Vagina (tissue), 2 donors: ENCODE measurements at regions not wholly inside any gene's neighbourhood (a gene's known extent, or its start where the extent isn't known, plus 50 kb on each side); places are given as distances from the start of the nearest gene placed in this dataset.
A peak's percentile ranks its signal among the peaks of the same experiment; 100 is the strongest.

Source experiments
- DNase-seq, 2 donors: peaks; one replicate each; pipeline ENCODE4 v3.0.0-alpha.2; 2017; ENCODE audit errors: extremely low spot score in 2 of 2
- H3K27ac ChIP-seq: fragments of 200-600 bp; sonication (generic); one replicate; pipeline ENCODE4 v1.5.1; 2019
- H3K27me3 ChIP-seq: fragments of 200-600 bp; sonication (generic); one replicate; pipeline ENCODE4 v1.5.1; 2019
- H3K36me3 ChIP-seq, 2 donors: fragments of 200-600 bp; sonication (generic); one replicate each; pipeline ENCODE4 v1.5.1; 2017 to 2019
- H3K4me1 ChIP-seq: fragments of 200-600 bp; sonication (generic); one replicate; pipeline ENCODE4 v1.5.1; 2019
- H3K4me3 ChIP-seq, 2 donors: fragments of 200-600 bp; sonication (generic); 1 replicate in 1 of 2; 2 replicates in 1 of 2; pipeline ENCODE4 v1.5.1; 2016 to 2019
- H3K9me3 ChIP-seq: fragments of 200-600 bp; sonication (generic); one replicate; pipeline ENCODE4 v1.5.1; 2019
- CTCF ChIP-seq, 3 experiments: fragments of 450-650 bp in 2 of 3; fragments of 200-600 bp in 1 of 3; sonication (generic) in 1 of 3; IDR thresholded peaks; one replicate each; pipeline ENCODE4 v1.5.1; 2017 to 2019; ENCODE audit warnings: antibody characterized with exemption in 3 of 3, mild to moderate bottlenecking in 2 of 3, moderate library complexity in 2 of 3
- POLR2A ChIP-seq, 2 donors: fragments of 450-650 bp; IDR thresholded peaks; one replicate each; pipeline ENCODE4 v1.6.1; 2017; ENCODE audit warnings: antibody characterized with exemption in 2 of 2, mild to moderate bottlenecking in 2 of 2, moderate library complexity in 2 of 2
- POLR2AphosphoS5 ChIP-seq, 2 donors: sonication (generic); formaldehyde crosslinking; IDR thresholded peaks; one replicate each; pipeline ENCODE4 v1.9.0; 2017; ENCODE audit warnings: antibody characterized with exemption in 2 of 2, mild to moderate bottlenecking in 2 of 2, low read depth in 1 of 2; ENCODE audit not compliant: insufficient read depth in 1 of 2
- intact Hi-C: fragments of 100-400 bp; cut with DNase I; formaldehyde crosslinking; loops from one replicate; pipeline ENCODE4 v1.15.1; 2023

- peak overlapping the region; percentile 51 for H3K27ac ChIP-seq
- H3K4me1 ChIP-seq: peaks cover 12% of the 10 kb centered on the region
- intact Hi-C loops: no loop called here
- peak; percentile 42 to 52 for TF ChIP-seq POLR2AphosphoS5 (IDR thresholded peaks at IDR 0.05; ENCODE audit: insufficient read depth in 1 of 2, low read depth in 1 of 2)
- TF ChIP-seq POLR2A (IDR thresholded peaks at IDR 0.05): no peak
- no peak for TF ChIP-seq CTCF (IDR thresholded peaks at IDR 0.05)
- H3K4me3 ChIP-seq: no peak overlapping the region
- H3K27me3 ChIP-seq: no peaks in the 10 kb centered on the region
- H3K36me3 ChIP-seq: no peaks in the 10 kb centered on the region
- peak in 1 of 2 donors; percentile 87 for DNase-seq
- no peaks in the 10 kb centered on the region for H3K9me3 ChIP-seq
Measured at GRCh38 chr15:68524753-68525584, 53.8 kb upstream of the CORO2B start.

GRCh38 chr15:68525815-68526214 is 53.0 kb upstream of the CORO2B start:
- no peak for DNase-seq
- Histone ChIP-seq H3K4me3 (no peak overlapping the region), H3K4me1 (peaks cover 12% of the 10 kb centered on the region), H3K9me3 (no peaks in the 10 kb centered on the region), H3K27ac (peak overlapping the region; percentile 47), H3K36me3 (no peaks in the 10 kb centered on the region), H3K27me3 (no peaks in the 10 kb centered on the region)
- intact Hi-C loops: no loop called here
- TF ChIP-seq POLR2A (IDR thresholded peaks at IDR 0.05) (no peak), POLR2AphosphoS5 (IDR thresholded peaks at IDR 0.05; ENCODE audit: insufficient read depth in 1 of 2, low read depth in 1 of 2) (no peak), CTCF (IDR thresholded peaks at IDR 0.05) (no peak)

GRCh38 chr15:68526269-68526668 is 52.5 kb upstream of the CORO2B start:
- no peaks in the 10 kb centered on the region for H3K9me3 ChIP-seq
- no peak overlapping the region for H3K4me3 ChIP-seq
- H3K27me3 ChIP-seq: no peaks in the 10 kb centered on the region
- TF ChIP-seq CTCF (IDR thresholded peaks at IDR 0.05): no peak
- TF ChIP-seq POLR2A (IDR thresholded peaks at IDR 0.05): no peak
- TF ChIP-seq POLR2AphosphoS5 (IDR thresholded peaks at IDR 0.05; ENCODE audit: insufficient read depth in 1 of 2, low read depth in 1 of 2): no peak
- DNase-seq: no peak
- H3K27ac ChIP-seq: peak overlapping the region; percentile 47
- peaks cover 12% of the 10 kb centered on the region for H3K4me1 ChIP-seq
- H3K36me3 ChIP-seq: no peaks in the 10 kb centered on the region
- intact Hi-C loops: no loop called here

- TF ChIP-seq CTCF (IDR thresholded peaks at IDR 0.05): no peak
- no peak for TF ChIP-seq POLR2A (IDR thresholded peaks at IDR 0.05)
- TF ChIP-seq POLR2AphosphoS5 (IDR thresholded peaks at IDR 0.05; ENCODE audit: insufficient read depth in 1 of 2, low read depth in 1 of 2): no peak
- Histone ChIP-seq H3K9me3 (no peaks in the 10 kb centered on the region), H3K27ac (peak overlapping the region; percentile 47), H3K4me3 (no peak overlapping the region), H3K27me3 (no peaks in the 10 kb centered on the region), H3K4me1 (peaks cover 12% of the 10 kb centered on the region), H3K36me3 (no peaks in the 10 kb centered on the region)
- DNase-seq: no peak
- intact Hi-C loops: no loop called here
Measured at GRCh38 chr15:68526784-68527183, 52.0 kb upstream of the CORO2B start.

- Histone ChIP-seq H3K4me1 (peaks cover 6% of the 10 kb centered on the region), H3K9me3 (peaks cover 3% of the 10 kb centered on the region), H3K27me3 (no peaks in the 10 kb centered on the region), H3K27ac (no peak overlapping the region), H3K4me3 (no peak overlapping the region), H3K36me3 (no peaks in the 10 kb centered on the region)
- TF ChIP-seq POLR2AphosphoS5 (IDR thresholded peaks at IDR 0.05; ENCODE audit: insufficient read depth in 1 of 2, low read depth in 1 of 2) (no peak), POLR2A (IDR thresholded peaks at IDR 0.05) (no peak), CTCF (IDR thresholded peaks at IDR 0.05) (no peak)
- DNase-seq: no peak
- intact Hi-C loops: no loop called here
Measured at GRCh38 chr15:68528626-68529290, 50.0 kb upstream of the CORO2B start.
